GM19023 (cell line): ENCODE measurements at regions not wholly inside any gene's neighbourhood (a gene's known extent, or its start where the extent isn't known, plus 50 kb on each side); places are given as distances from the start of the nearest gene placed in this dataset.
"Not testable (repeated sequence)": the region's sequence is repeated elsewhere in the genome, so short reads cannot be mapped to it uniquely, and the experiment has no call there.

Source experiments
- ATAC-seq: cut with Tn5 transposase; IDR thresholded peaks from one replicate; pipeline ENCODE4 v1.9.1; 2021; ENCODE audit warnings: mild to moderate bottlenecking, moderate library complexity; ENCODE audit not compliant: unreplicated experiment

DNA sequence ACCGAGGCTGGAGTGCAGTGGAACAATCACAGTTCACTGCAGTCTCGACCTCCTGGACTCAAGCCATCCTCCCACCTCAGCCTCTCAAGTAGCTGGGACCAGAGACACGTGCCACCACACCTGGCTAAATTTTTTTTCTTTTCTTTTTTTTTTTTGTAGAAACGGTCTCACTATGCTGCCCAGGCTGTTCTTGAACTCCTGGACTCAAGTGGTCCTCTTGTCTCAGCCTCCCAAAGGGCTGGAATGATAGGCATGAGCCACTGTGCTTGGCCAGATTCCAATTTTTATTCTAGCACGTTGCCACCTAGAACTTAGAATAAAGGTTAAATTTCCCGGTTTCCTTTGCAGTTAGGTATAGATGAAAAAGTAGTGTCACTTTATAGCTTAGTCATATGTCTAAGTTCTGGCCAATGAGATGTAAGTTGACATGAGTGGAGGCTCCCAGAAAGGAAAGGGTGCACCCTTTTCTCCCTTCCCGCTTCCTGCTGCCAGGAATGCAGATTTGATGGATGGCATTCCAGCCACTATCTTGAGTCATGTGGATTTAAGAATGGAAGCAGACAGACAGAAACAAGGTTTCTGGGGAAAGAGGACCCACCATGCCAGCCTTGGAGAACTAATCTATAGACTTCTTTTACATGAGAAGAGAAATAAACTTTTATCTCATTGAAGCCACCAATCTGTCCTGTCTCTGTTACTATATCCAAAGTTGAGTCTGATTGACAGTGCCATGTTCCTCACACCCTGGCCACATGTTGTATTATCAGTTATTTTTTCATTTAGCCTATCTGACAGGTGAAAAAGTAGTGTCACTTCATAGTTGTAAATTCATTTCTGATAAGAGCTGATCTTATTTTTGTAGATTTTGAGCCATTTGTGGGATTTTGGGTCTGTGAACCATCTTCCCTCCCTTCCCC, 60.6 kb upstream of the NCOA3 start:
- ATAC-seq: no peak

GRCh38 chr20:47441774-47442150, 59.9 kb upstream of the NCOA3 start:
- no peak for ATAC-seq

GRCh38 chr20:47443060-47443459, 58.6 kb upstream of the NCOA3 start:
- not testable (repeated sequence) for ATAC-seq

GRCh38 chr20:47444584-47444983, 57.1 kb upstream of the NCOA3 start:
- ATAC-seq: no peak

- ATAC-seq: no peak
Observed at GRCh38 chr20:47445291-47445690, 56.4 kb upstream of the NCOA3 start.

- ATAC-seq: not testable (repeated sequence)
Observed at GRCh38 chr20:47447350-47448296, 54.1 kb upstream of the NCOA3 start.

DNA sequence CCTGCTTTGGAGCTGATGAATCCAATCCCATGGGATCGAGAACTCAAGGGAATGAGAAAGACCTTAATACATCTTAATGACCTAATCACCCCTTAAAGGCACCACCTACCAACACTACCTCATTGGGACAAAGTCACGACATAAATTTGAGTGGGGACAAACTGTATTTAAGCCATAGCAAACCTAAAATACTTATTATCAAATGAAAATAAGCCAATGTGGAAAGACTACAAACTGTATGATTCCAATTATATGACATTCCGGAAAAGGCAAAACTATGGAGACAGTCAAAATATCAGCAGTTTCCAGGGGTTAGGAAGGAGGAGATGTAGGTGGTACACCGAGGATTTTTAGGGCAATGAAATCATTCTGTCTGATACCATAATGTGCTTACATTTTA, 53.3 kb upstream of the NCOA3 start:
- no peak for ATAC-seq

DNA sequence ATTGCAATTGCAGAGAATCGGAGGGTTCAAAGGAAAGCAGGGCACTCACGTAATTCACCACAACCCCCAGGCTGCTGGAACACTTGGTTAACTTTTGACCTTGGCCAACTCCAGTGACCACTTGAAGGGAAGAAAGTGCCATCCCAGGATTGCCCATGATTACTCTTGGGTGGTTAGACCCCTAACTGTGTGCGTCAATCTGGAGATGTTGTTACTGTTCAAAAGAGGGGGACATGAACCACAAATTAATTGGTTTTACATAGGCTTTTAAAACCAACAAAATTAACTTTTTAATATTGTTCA, 50.1 kb upstream of the NCOA3 start:
- no peak for ATAC-seq
